GM13977 (cell line): ENCODE measurements at regions not wholly inside any gene's neighbourhood (a gene's known extent, or its start where the extent isn't known, plus 50 kb on each side); places are given as distances from the start of the nearest gene placed in this dataset.

Source experiments
- DNase-seq: peaks from one replicate; pipeline ENCODE4 v3.0.0; 2012; ENCODE audit warnings: low spot score
- CTCF ChIP-seq: IDR thresholded peaks from 2 replicates; pipeline ENCODE4 v1.5.1; 2012; ENCODE audit warnings: mild to moderate bottlenecking, control low read depth; ENCODE audit not compliant: insufficient read depth; ENCODE audit errors: extremely low read depth, missing control alignments
- in situ Hi-C: fragments of 300-500 bp; cut with MboI; formaldehyde crosslinking; loops from one replicate; pipeline ENCODE4 v1.12.0; 2022; ENCODE audit warnings: low sequenced_read_pairs, low pct_unique_long_range_greater_than_20kb, mixed read lengths, inconsistent platforms; ENCODE audit not compliant: unreplicated experiment

GRCh38 chr2:52956766-52957165, 810.8 kb upstream of the CHAC2 start:
- no peak for DNase-seq
- in situ Hi-C loops, result no loop called here
- TF ChIP-seq CTCF, result no peak

- TF ChIP-seq CTCF, result no peak
- DNase-seq, result no peak
- in situ Hi-C loops, result no loop called here
Measured at GRCh38 chr2:52956118-52956517, 811.5 kb upstream of the CHAC2 start.

- DNase-seq, result no peak
- in situ Hi-C loops, result no loop called here
- TF ChIP-seq CTCF, result no peak
Measured at GRCh38 chr2:52955079-52955478, 812.5 kb upstream of the CHAC2 start.

GRCh38 chr2:52940101-52940500, 827.5 kb upstream of the CHAC2 start:
- no peak for TF ChIP-seq CTCF
- in situ Hi-C loops, result no loop called here
- DNase-seq, result no peak

- in situ Hi-C loops, result no loop called here
- TF ChIP-seq CTCF, result no peak
- no peak for DNase-seq
Measured at GRCh38 chr2:52939250-52939649, 828.4 kb upstream of the CHAC2 start.

- DNase-seq, result no peak
- in situ Hi-C loops, result no loop called here
- TF ChIP-seq CTCF, result no peak
Measured at GRCh38 chr2:52936029-52936428, 831.6 kb upstream of the CHAC2 start.
